OCI-LY3 (cell line): ENCODE measurements at regions not wholly inside any gene's neighbourhood (a gene's known extent, or its start where the extent isn't known, plus 50 kb on each side); places are given as distances from the start of the nearest gene placed in this dataset.

Source experiments
- H2AFZ ChIP-seq: fragments of 200-600, 300-600 bp; shearing (Covaris generic); 2 replicates; pipeline ENCODE4 v1.6.0; 2014; ENCODE audit warnings: antibody characterized with exemption, low read depth, low read length
- H3K27ac ChIP-seq: fragments of 200-600, 300-600 bp; sonication (generic); 2 replicates; pipeline ENCODE4 v1.5.1; 2014; ENCODE audit warnings: mild to moderate bottlenecking, low read length, moderate library complexity, mixed read lengths
- H3K27me3 ChIP-seq: fragments of 200-600, 300-600 bp; sonication (generic); 2 replicates; pipeline ENCODE4 v1.6.1; 2014; ENCODE audit warnings: low read depth, low read length, mixed read lengths
- H3K36me3 ChIP-seq: fragments of 200-600, 300-600 bp; sonication (generic); replicated peaks from 2 replicates; pipeline ENCODE3; 2014; ENCODE audit warnings: low read depth, low read length, mixed read lengths
- H3K4me1 ChIP-seq: fragments of 300-600, 200-600 bp; sonication (generic); 2 replicates; pipeline ENCODE4 v1.6.1; 2014; ENCODE audit warnings: low read length, mixed read lengths
- H3K4me2 ChIP-seq: fragments of 200-600, 300-600 bp; sonication (generic); 2 replicates; pipeline ENCODE4 v1.6.1; 2014; ENCODE audit warnings: low read length, mixed read lengths
- H3K4me3 ChIP-seq: fragments of 300-600, 200-600 bp; sonication (generic); 2 replicates; pipeline ENCODE4 v1.5.1; 2014; ENCODE audit warnings: antibody characterized with exemption, mild to moderate bottlenecking, low read length, moderate library complexity
- H3K79me2 ChIP-seq: fragments of 300-600, 200-600 bp; shearing (Covaris generic); 2 replicates; pipeline ENCODE4 v1.6.1; 2014; ENCODE audit warnings: mild to moderate bottlenecking, low read length, mixed read lengths
- H3K9ac ChIP-seq: fragments of 300-600, 200-600 bp; shearing (Covaris generic); 2 replicates; pipeline ENCODE4 v1.6.0; 2014; ENCODE audit warnings: mild to moderate bottlenecking, low read length, moderate library complexity
- H3K9me3 ChIP-seq: fragments of 200-600, 300-600 bp; shearing (Covaris generic); 2 replicates; pipeline ENCODE4 v1.6.1; 2014; ENCODE audit warnings: low read length, mixed read lengths; ENCODE audit not compliant: insufficient read depth
- H4K20me1 ChIP-seq: fragments of 200-600, 300-600 bp; sonication (generic); 2 replicates; pipeline ENCODE4 v1.6.1; 2016; ENCODE audit warnings: low read length, mixed read lengths; ENCODE audit not compliant: insufficient read depth
- EZH2phosphoT487 ChIP-seq: fragments of 200-600 bp; shearing (Covaris generic); IDR thresholded peaks from 2 replicates; pipeline ENCODE4 v1.6.1; 2018; ENCODE audit warnings: antibody characterized with exemption, mixed run types, low read depth
- TF ChIP-seq, protein P1 (sequence below): fragments of 200-600, 300-600 bp; sonication (generic); IDR thresholded peaks from 2 replicates; pipeline ENCODE4 v1.5.1; 2014; ENCODE audit warnings: antibody characterized with exemption, low read length, low read depth

GRCh38 chr1:53381790-53382401 lies 54.0 kb upstream of the LRP8 start:
- Histone ChIP-seq H3K27ac (no peak overlapping the region), H3K4me2 (no peak overlapping the region), H3K36me3 (no peaks in the 10 kb centered on the region), H4K20me1 (no peaks in the 10 kb centered on the region), H3K9ac (no peak overlapping the region), H3K4me1 (no peaks in the 10 kb centered on the region), H2AFZ (no peak overlapping the region), H3K4me3 (no peak overlapping the region), H3K79me2 (no peaks in the 10 kb centered on the region), H3K27me3 (no peaks in the 10 kb centered on the region), H3K9me3 (no peaks in the 10 kb centered on the region)
- TF ChIP-seq EZH2phosphoT487: no peak
- TF ChIP-seq, protein P1, sequence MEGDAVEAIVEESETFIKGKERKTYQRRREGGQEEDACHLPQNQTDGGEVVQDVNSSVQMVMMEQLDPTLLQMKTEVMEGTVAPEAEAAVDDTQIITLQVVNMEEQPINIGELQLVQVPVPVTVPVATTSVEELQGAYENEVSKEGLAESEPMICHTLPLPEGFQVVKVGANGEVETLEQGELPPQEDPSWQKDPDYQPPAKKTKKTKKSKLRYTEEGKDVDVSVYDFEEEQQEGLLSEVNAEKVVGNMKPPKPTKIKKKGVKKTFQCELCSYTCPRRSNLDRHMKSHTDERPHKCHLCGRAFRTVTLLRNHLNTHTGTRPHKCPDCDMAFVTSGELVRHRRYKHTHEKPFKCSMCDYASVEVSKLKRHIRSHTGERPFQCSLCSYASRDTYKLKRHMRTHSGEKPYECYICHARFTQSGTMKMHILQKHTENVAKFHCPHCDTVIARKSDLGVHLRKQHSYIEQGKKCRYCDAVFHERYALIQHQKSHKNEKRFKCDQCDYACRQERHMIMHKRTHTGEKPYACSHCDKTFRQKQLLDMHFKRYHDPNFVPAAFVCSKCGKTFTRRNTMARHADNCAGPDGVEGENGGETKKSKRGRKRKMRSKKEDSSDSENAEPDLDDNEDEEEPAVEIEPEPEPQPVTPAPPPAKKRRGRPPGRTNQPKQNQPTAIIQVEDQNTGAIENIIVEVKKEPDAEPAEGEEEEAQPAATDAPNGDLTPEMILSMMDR: no peak

- TF ChIP-seq EZH2phosphoT487: no peak
- TF ChIP-seq, protein P1: no peak
- no peaks in the 10 kb centered on the region for H3K79me2 ChIP-seq
- no peaks in the 10 kb centered on the region for H3K36me3 ChIP-seq
- H3K4me3 ChIP-seq: no peak overlapping the region
- H3K27me3 ChIP-seq: no peaks in the 10 kb centered on the region
- no peak overlapping the region for H3K27ac ChIP-seq
- H4K20me1 ChIP-seq: no peaks in the 10 kb centered on the region
- no peak overlapping the region for H3K4me2 ChIP-seq
- H3K4me1 ChIP-seq: no peaks in the 10 kb centered on the region
- H3K9me3 ChIP-seq: no peaks in the 10 kb centered on the region
- H2AFZ ChIP-seq: no peak overlapping the region
- no peak overlapping the region for H3K9ac ChIP-seq
Measured at GRCh38 chr1:53383136-53383870, 55.4 kb upstream of the LRP8 start.

- H3K27me3 ChIP-seq: no peaks in the 10 kb centered on the region
- H3K9me3 ChIP-seq: no peaks in the 10 kb centered on the region
- H3K9ac ChIP-seq: no peak overlapping the region
- TF ChIP-seq, protein P1: no peak
- no peak for TF ChIP-seq EZH2phosphoT487
- H2AFZ ChIP-seq: no peak overlapping the region
- H3K36me3 ChIP-seq: no peaks in the 10 kb centered on the region
- H3K27ac ChIP-seq: no peak overlapping the region
- H3K4me3 ChIP-seq: no peak overlapping the region
- H3K79me2 ChIP-seq: no peaks in the 10 kb centered on the region
- peaks cover 4% of the 10 kb centered on the region for H3K4me1 ChIP-seq
- no peak overlapping the region for H3K4me2 ChIP-seq
- H4K20me1 ChIP-seq: no peaks in the 10 kb centered on the region
Measured at GRCh38 chr1:53384796-53385195, 56.9 kb upstream of the LRP8 start.

- Histone ChIP-seq H3K27ac (no peak overlapping the region), H3K4me2 (no peak overlapping the region), H4K20me1 (no peaks in the 10 kb centered on the region), H3K9me3 (no peaks in the 10 kb centered on the region), H3K36me3 (no peaks in the 10 kb centered on the region), H2AFZ (no peak overlapping the region), H3K9ac (no peak overlapping the region), H3K27me3 (no peaks in the 10 kb centered on the region), H3K4me1 (peaks cover 12% of the 10 kb centered on the region), H3K4me3 (no peak overlapping the region), H3K79me2 (no peaks in the 10 kb centered on the region)
- TF ChIP-seq, protein P1: no peak
- no peak for TF ChIP-seq EZH2phosphoT487
Measured at GRCh38 chr1:53385276-53386225, 57.7 kb upstream of the LRP8 start.
